PC-3 (cell line): ENCODE measurements at regions not wholly inside any gene's neighbourhood (a gene's known extent, or its start where the extent isn't known, plus 50 kb on each side); places are given as distances from the start of the nearest gene placed in this dataset.

Experiments used
- ATAC-seq: fragments of 200-7000 bp; cut with Tn5 transposase; 2 replicates; pipeline ENCODE4 v1.9.1; 2020; ENCODE audit warnings: mild to moderate bottlenecking, moderate library complexity
- BruUV-seq: library from RNA; stranded (reverse); fragments of 400-500 nt; replicated peaks from 2 replicates; lab custom pipeline; 2021; lab: Mats Ljungman, UMichigan
- CTCF ChIA-PET: fragments of 300-600 bp; sonication (Branson Sonifier 250); formaldehyde crosslinking; loops from one replicate; lab custom pipeline; 2022; ENCODE audit warnings: antibody characterized with exemption; lab: Charles Lee
- POLR2A ChIA-PET: fragments of 300-600 bp; sonication (Branson Sonifier 250); formaldehyde crosslinking; loops from one replicate; lab custom pipeline; 2022; ENCODE audit warnings: antibody characterized with exemption; ENCODE audit not compliant: unreplicated experiment; lab: Charles Lee
- DNase-seq: peaks from one replicate; pipeline ENCODE4 v3.0.0-alpha.2; 2015
- H2AFZ ChIP-seq: fragments of 300-600 bp; sonication (generic); 2 replicates; pipeline ENCODE4 v1.6.0; 2016; ENCODE audit warnings: antibody characterized with exemption, low read length
- H3F3A ChIP-seq: fragments of 300-600 bp; sonication (generic); one replicate; pipeline ENCODE4 v1.6.0; 2017; ENCODE audit warnings: antibody characterized with exemption, low read length, control low read depth, mild to moderate bottlenecking; ENCODE audit not compliant: unreplicated experiment
- H3K27ac ChIP-seq: fragments of 300-600 bp; sonication (generic); 2 replicates; pipeline ENCODE4 v1.5.1; 2016; ENCODE audit warnings: mild to moderate bottlenecking, low read length
- H3K27me3 ChIP-seq: fragments of 300-600 bp; sonication (generic); 2 replicates; pipeline ENCODE4 v1.6.1; 2016; ENCODE audit warnings: low read length, mixed read lengths
- H3K36me3 ChIP-seq: fragments of 300-600 bp; sonication (generic); 2 replicates; pipeline ENCODE4 v1.6.1; 2016; ENCODE audit warnings: low read depth, mixed run types, low read length, mixed read lengths
- H3K4me1 ChIP-seq: fragments of 300-600 bp; sonication (generic); 2 replicates; pipeline ENCODE4 v1.5.1; 2016; ENCODE audit warnings: low read length; ENCODE audit not compliant: insufficient read depth
- H3K4me2 ChIP-seq: fragments of 300-600 bp; sonication (generic); 2 replicates; pipeline ENCODE4 v1.6.0; 2016; ENCODE audit warnings: low read length
- H3K4me3 ChIP-seq: fragments of 300-600 bp; sonication (generic); 2 replicates; pipeline ENCODE4 v1.5.1; 2016; ENCODE audit warnings: mild to moderate bottlenecking, low read length, mixed read lengths
- H3K79me2 ChIP-seq: fragments of 300-600 bp; sonication (generic); 2 replicates; pipeline ENCODE4 v1.6.1; 2017; ENCODE audit warnings: low read length, mixed read lengths
- H3K9ac ChIP-seq: fragments of 300-600 bp; sonication (generic); 2 replicates; pipeline ENCODE4 v1.6.0; 2016; ENCODE audit warnings: mild to moderate bottlenecking, low read length
- H3K9me2 ChIP-seq: fragments of 300-600 bp; sonication (generic); replicated peaks from 2 replicates; pipeline ENCODE4 v1.6.1; 2016; ENCODE audit warnings: mixed run types, low read length, mixed read lengths
- H3K9me3 ChIP-seq: fragments of 300-600 bp; sonication (generic); 2 replicates; pipeline ENCODE4 v1.6.1; 2016; ENCODE audit warnings: low read length, mixed read lengths
- H4K20me1 ChIP-seq: fragments of 300-600 bp; sonication (generic); 2 replicates; pipeline ENCODE4 v1.6.1; 2016; ENCODE audit warnings: low read length, mixed read lengths
- EZH2 ChIP-seq: fragments of 300-600 bp; sonication (generic); IDR thresholded peaks from one replicate; pipeline ENCODE4 v1.6.1; 2017; ENCODE audit warnings: antibody characterized with exemption, mild to moderate bottlenecking, low read length; ENCODE audit not compliant: unreplicated experiment
- EZH2phosphoT487 ChIP-seq: fragments of 300-600 bp; sonication (generic); IDR thresholded peaks from 2 replicates; pipeline ENCODE4 v1.6.1; 2018; ENCODE audit warnings: mild to moderate bottlenecking, antibody characterized with exemption, low read length, borderline replicate concordance
- intact Hi-C: fragments of 100-400 bp; cut with micrococcal nuclease; formaldehyde crosslinking; loops from 2 replicates; pipeline ENCODE4 v1.9.0; 2023
- TF ChIP-seq, protein P1 (sequence below): fragments of 300-600 bp; sonication (generic); conservative IDR thresholded peaks from 2 replicates; pipeline ENCODE4 v1.5.1; 2017; ENCODE audit warnings: antibody characterized with exemption, low read depth, mild to moderate bottlenecking, low read length

DNA sequence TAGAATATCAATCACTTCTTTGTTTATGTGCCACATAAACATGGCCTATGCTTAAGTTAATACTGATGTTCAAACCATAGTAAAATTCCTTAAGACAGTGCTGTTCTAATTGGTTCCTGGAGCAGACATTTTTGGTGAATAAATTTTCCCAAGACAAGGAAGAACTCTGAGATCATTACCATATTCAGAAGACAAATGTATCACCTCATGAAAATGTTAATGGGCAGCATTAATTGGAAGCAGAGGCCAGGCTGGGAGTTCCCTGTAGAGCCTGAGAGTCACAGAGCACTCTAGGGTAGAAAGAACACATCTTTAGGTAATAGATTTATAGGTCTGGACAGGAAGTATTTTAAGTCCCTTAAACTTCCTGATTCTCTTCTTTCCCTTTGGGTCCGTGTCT is 240.2 kb downstream of the MAN2A1 start:
- Histone ChIP-seq H3K9ac (no peak overlapping the region), H4K20me1 (no peaks in the 10 kb centered on the region), H3K36me3 (no peaks in the 10 kb centered on the region), H3K4me2 (no peak overlapping the region), H3K9me3 (no peaks in the 10 kb centered on the region), H2AFZ (no peak overlapping the region), H3F3A (no peaks in the 10 kb centered on the region), H3K79me2 (no peaks in the 10 kb centered on the region), H3K4me3 (no peak overlapping the region), H3K9me2 (no peaks in the 10 kb centered on the region), H3K27ac (no peak overlapping the region), H3K27me3 (no peaks in the 10 kb centered on the region), H3K4me1 (no peaks in the 10 kb centered on the region)
- DNase-seq (no peak), ATAC-seq (no peak)
- intact Hi-C loops = no loop called here
- TF ChIP-seq, protein P1, sequence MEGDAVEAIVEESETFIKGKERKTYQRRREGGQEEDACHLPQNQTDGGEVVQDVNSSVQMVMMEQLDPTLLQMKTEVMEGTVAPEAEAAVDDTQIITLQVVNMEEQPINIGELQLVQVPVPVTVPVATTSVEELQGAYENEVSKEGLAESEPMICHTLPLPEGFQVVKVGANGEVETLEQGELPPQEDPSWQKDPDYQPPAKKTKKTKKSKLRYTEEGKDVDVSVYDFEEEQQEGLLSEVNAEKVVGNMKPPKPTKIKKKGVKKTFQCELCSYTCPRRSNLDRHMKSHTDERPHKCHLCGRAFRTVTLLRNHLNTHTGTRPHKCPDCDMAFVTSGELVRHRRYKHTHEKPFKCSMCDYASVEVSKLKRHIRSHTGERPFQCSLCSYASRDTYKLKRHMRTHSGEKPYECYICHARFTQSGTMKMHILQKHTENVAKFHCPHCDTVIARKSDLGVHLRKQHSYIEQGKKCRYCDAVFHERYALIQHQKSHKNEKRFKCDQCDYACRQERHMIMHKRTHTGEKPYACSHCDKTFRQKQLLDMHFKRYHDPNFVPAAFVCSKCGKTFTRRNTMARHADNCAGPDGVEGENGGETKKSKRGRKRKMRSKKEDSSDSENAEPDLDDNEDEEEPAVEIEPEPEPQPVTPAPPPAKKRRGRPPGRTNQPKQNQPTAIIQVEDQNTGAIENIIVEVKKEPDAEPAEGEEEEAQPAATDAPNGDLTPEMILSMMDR = no peak
- TF ChIP-seq EZH2 = no peak
- TF ChIP-seq EZH2phosphoT487 = no peak
- ChIA-PET POLR2A (no interaction called here), CTCF (no interaction called here)
- BruUV-seq = no TSS peak

DNA sequence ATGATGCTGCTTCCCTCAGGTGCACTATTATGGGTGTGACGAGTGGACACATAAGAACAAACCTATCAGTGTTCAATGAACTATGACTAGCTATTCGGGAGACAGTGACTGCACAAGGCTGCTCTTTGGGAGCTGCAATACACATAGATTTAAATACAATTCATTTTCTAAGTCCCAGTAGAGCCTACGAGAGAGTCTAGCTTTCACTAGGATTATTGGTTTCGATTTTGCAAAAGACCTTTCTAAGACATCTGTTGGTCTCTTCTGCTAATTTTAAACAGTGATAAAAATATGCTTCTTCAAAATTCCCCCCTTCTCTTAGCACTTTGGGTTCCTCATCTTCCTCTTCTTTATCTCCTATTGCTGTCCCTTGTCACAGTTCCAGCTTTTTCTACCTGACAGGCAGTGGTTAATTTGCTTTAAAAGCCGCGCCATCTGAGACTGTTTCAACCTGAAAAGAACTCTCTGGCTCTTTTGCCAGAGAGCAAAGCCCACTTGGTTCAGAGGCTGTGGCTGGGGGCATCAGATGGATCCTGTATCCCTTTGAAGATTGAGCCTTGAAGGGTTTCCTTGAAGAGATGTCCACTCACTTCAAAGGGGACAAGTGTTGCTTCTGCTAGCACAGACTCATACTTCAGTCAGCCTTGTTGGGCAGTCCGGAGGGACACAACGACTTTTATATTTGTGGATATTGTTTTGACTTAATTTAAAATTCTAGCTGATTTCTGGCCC is 241.5 kb downstream of the MAN2A1 start:
- no peak overlapping the region for H3K27ac ChIP-seq
- H3K27me3 ChIP-seq = no peaks in the 10 kb centered on the region
- no peaks in the 10 kb centered on the region for H3F3A ChIP-seq
- H3K4me2 ChIP-seq = no peak overlapping the region
- ATAC-seq (no peak), DNase-seq (no peak)
- H3K4me3 ChIP-seq = no peak overlapping the region
- no peaks in the 10 kb centered on the region for H4K20me1 ChIP-seq
- H3K9ac ChIP-seq = no peak overlapping the region
- ChIA-PET POLR2A (no interaction called here), CTCF (no interaction called here)
- H3K9me3 ChIP-seq = no peaks in the 10 kb centered on the region
- no TSS peak for BruUV-seq
- intact Hi-C loops = no loop called here
- H3K4me1 ChIP-seq = no peaks in the 10 kb centered on the region
- no peaks in the 10 kb centered on the region for H3K9me2 ChIP-seq
- H2AFZ ChIP-seq = no peak overlapping the region
- TF ChIP-seq, protein P1 = no peak
- TF ChIP-seq EZH2phosphoT487 = no peak
- no peak for TF ChIP-seq EZH2
- no peaks in the 10 kb centered on the region for H3K79me2 ChIP-seq
- no peaks in the 10 kb centered on the region for H3K36me3 ChIP-seq

DNA sequence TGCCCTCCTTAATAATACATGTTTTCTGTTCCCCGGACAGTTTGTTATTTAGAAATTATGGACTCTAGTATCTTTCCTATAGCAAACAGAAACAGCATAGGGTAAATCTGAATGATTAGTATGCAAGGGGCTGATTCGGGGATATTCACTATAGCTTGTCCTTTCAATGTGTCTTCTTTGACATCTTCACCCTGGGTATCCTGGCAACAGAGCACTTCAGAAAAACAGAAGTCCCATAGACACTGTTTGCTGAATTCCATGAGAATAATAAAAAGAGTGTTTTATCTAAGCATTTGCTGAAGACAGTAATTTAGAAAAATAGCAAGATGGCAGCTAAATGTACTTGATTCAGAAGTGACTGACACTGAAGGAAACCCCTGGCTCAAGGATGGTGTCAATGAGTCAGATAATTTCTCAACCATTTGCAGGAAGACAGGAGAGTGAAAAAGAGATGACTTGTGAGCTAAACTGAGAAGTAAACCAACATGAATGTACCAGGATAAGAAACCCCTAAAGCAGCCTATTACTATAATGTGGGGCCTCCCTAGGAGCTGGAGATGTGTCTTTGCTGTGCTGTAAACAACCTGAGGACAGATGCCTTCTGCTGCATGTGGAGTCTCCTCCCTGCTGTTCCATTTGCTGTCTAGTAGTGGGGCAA is 246.2 kb downstream of the MAN2A1 start:
- POLR2A ChIA-PET = interaction anchor here (0.6 kb wide), 1 partner anchor 21 kb away, joined by 10 read pairs; no protein-coding TSS in a partner anchor

More for the DNA sequence above, 246.2 kb downstream of the MAN2A1 start:
- Histone ChIP-seq H3K4me2 (no peak overlapping the region), H2AFZ (0 out of 2 replicates have a peak overlapping the region, but pooled peaks have one; percentile 7), H3K27me3 (no peaks in the 10 kb centered on the region), H3K79me2 (no peaks in the 10 kb centered on the region), H3F3A (no peaks in the 10 kb centered on the region), H3K27ac (no peak overlapping the region), H3K9me2 (no peaks in the 10 kb centered on the region), H3K9ac (no peak overlapping the region), H3K9me3 (no peaks in the 10 kb centered on the region), H3K36me3 (no peaks in the 10 kb centered on the region), H4K20me1 (no peaks in the 10 kb centered on the region), H3K4me1 (peaks cover 10% of the 10 kb centered on the region; the same call in 1 of the 2 replicates), H3K4me3 (no peak overlapping the region)
- TF ChIP-seq, protein P1 = no peak
- TF ChIP-seq EZH2 (no peak), EZH2phosphoT487 (no peak)
- CTCF ChIA-PET = no interaction called here
- BruUV-seq = no TSS peak
- no peak for ATAC-seq
- DNase-seq = no peak
- intact Hi-C loops = no loop called here
